ENCODE measurements at regions not wholly inside any gene's neighbourhood (a gene's known extent, or its start where the extent isn't known, plus 50 kb on each side); places are given as distances from the start of the nearest gene placed in this dataset.

GRCh38 chr11:92810423-92811064, 158.9 kb upstream of the MTNR1B start:
- no peak for TF ChIP-seq SIX5 (IDR thresholded peaks at IDR 0.05; ENCODE audit: low read depth, low read length)
- no peak for TF ChIP-seq SP1 (IDR thresholded peaks at IDR 0.05; ENCODE audit: low read depth, low read length)
- no peak for TF ChIP-seq ATF2 (IDR thresholded peaks at IDR 0.05; ENCODE audit: low read length)
- TF ChIP-seq MAFK (IDR thresholded peaks at IDR 0.05; ENCODE audit: low read depth, low read length), result no peak
- TF ChIP-seq CTCF (IDR thresholded peaks at IDR 0.05; ENCODE audit: control extremely low read depth in 1 of 3, insufficient read depth in 1 of 3, low read depth in 1 of 3, low read length in 3 of 3), result no peak
- no peak for TF ChIP-seq POLR2AphosphoS5 (IDR thresholded peaks at IDR 0.05; ENCODE audit: low read depth, low read length)
- no peak for TF ChIP-seq MAX (IDR thresholded peaks at IDR 0.05)
- no peak for TF ChIP-seq NANOG (IDR thresholded peaks at IDR 0.05; ENCODE audit: insufficient read depth, low read depth, low read length, poor library complexity, severe bottlenecking)
- TF ChIP-seq POLR2A (IDR thresholded peaks at IDR 0.05; ENCODE audit: control extremely low read depth in 1 of 2, low read depth in 2 of 2, low read length in 2 of 2), result no peak
- no peak for TF ChIP-seq CEBPB (IDR thresholded peaks at IDR 0.05; ENCODE audit: low read depth, low read length)
- no peak for TF ChIP-seq JUND (IDR thresholded peaks at IDR 0.05; ENCODE audit: low read length)
- no peak for TF ChIP-seq HDAC2 (IDR thresholded peaks at IDR 0.05; ENCODE audit: borderline replicate concordance in 1 of 2, low read depth in 2 of 2, low read length in 2 of 2)
